Neuronal stem cell (in vitro differentiated cells): ENCODE measurements at regions not wholly inside any gene's neighbourhood (a gene's known extent, or its start where the extent isn't known, plus 50 kb on each side); places are given as distances from the start of the nearest gene placed in this dataset.
A peak's percentile ranks its signal among the peaks of the same experiment; 100 is the strongest.

Source experiments
- DNase-seq: peaks from one replicate; pipeline ENCODE4 v3.0.0-alpha.2; 2013; ENCODE audit warnings: low spot score
- H2AFZ ChIP-seq: one replicate; pipeline ENCODE4 v1.6.1; 2013; ENCODE audit warnings: mild to moderate bottlenecking, low read length, inconsistent platforms
- H2AK5ac ChIP-seq: 2 replicates; pipeline ENCODE4 v1.6.1; 2013; ENCODE audit warnings: low read depth, mild to moderate bottlenecking, inconsistent platforms, low read length, moderate library complexity, mixed read lengths
- H2BK120ac ChIP-seq: 2 replicates; pipeline ENCODE4 v1.6.1; 2013; ENCODE audit warnings: low read depth, mild to moderate bottlenecking, inconsistent platforms, low read length, moderate library complexity, mixed read lengths
- H2BK12ac ChIP-seq: one replicate; pipeline ENCODE4 v1.6.1; 2013; ENCODE audit warnings: low read length, inconsistent platforms
- H2BK15ac ChIP-seq: 2 replicates; pipeline ENCODE4 v1.6.1; 2013; ENCODE audit warnings: mild to moderate bottlenecking, low read length, inconsistent platforms, mixed read lengths
- H2BK5ac ChIP-seq: one replicate; pipeline ENCODE4 v1.6.1; 2013; ENCODE audit warnings: inconsistent platforms, mild to moderate bottlenecking, low read length, moderate library complexity
- H3K14ac ChIP-seq: one replicate; pipeline ENCODE4 v1.6.1; 2013; ENCODE audit warnings: low read length, inconsistent platforms
- H3K18ac ChIP-seq: 2 replicates; pipeline ENCODE4 v1.6.1; 2013; ENCODE audit warnings: low read length, inconsistent platforms
- H3K23ac ChIP-seq: 2 replicates; pipeline ENCODE4 v1.6.1; 2013; ENCODE audit warnings: low read depth, mild to moderate bottlenecking, mixed read lengths, low read length, inconsistent platforms; ENCODE audit not compliant: poor library complexity
- H3K27ac ChIP-seq: replicated peaks from 3 replicates; pipeline ENCODE4 v1.5.1; 2013; ENCODE audit warnings: low read length, inconsistent platforms
- H3K27me3 ChIP-seq, 3 experiments: 2 replicates each; pipeline ENCODE4 v1.6.1; 2013; ENCODE audit warnings: low read length in 3 of 3, mild to moderate bottlenecking in 2 of 3, inconsistent platforms in 1 of 3, low read depth in 1 of 3, mixed read lengths in 1 of 3, moderate library complexity in 1 of 3; ENCODE audit not compliant: control insufficient read depth in 3 of 3, insufficient read depth in 3 of 3
- H3K36me3 ChIP-seq, 2 donors: replicated peaks in 1 of 2; 2 replicates each; pipeline ENCODE4 v1.6.1; 2013; ENCODE audit warnings: low read length in 2 of 2; ENCODE audit not compliant: control insufficient read depth in 2 of 2, insufficient read depth in 2 of 2
- H3K4ac ChIP-seq: 2 replicates; pipeline ENCODE4 v1.6.1; 2013; ENCODE audit warnings: inconsistent platforms, mild to moderate bottlenecking, low read length, moderate library complexity
- H3K4me1 ChIP-seq, 2 donors: 1 replicate in 1 of 2; 2 replicates in 1 of 2; pipeline ENCODE4 v1.6.1; 2013; ENCODE audit warnings: low read length in 2 of 2, low read depth in 1 of 2; ENCODE audit not compliant: control insufficient read depth in 2 of 2, insufficient read depth in 1 of 2
- H3K4me2 ChIP-seq: one replicate; pipeline ENCODE4 v1.6.1; 2013; ENCODE audit warnings: mild to moderate bottlenecking, low read length, inconsistent platforms; ENCODE audit not compliant: insufficient read depth, poor library complexity, severe bottlenecking
- H3K4me3 ChIP-seq, 2 donors: 2 replicates each; pipeline ENCODE4 v1.5.1; 2013; ENCODE audit warnings: low read length in 2 of 2, mild to moderate bottlenecking in 2 of 2, inconsistent platforms in 1 of 2, moderate library complexity in 1 of 2
- H3K79me1 ChIP-seq: one replicate; pipeline ENCODE4 v1.6.1; 2013; ENCODE audit warnings: low read depth, mild to moderate bottlenecking, inconsistent platforms, low read length, moderate library complexity
- H3K9ac ChIP-seq: one replicate; pipeline ENCODE4 v1.6.1; 2013; ENCODE audit warnings: mild to moderate bottlenecking, low read depth, low read length, inconsistent platforms; ENCODE audit not compliant: poor library complexity
- H3K9me3 ChIP-seq, 2 donors: replicated peaks in 1 of 2; 2 replicates each; pipeline versions ENCODE3 to v1.6.1; 2013; ENCODE audit warnings: low read length in 2 of 2, mild to moderate bottlenecking in 2 of 2, inconsistent platforms in 1 of 2, low read depth in 1 of 2, mixed read lengths in 1 of 2, moderate library complexity in 1 of 2; ENCODE audit not compliant: control insufficient read depth in 2 of 2, insufficient read depth in 1 of 2
- H4K8ac ChIP-seq: one replicate; pipeline ENCODE4 v1.6.1; 2013; ENCODE audit warnings: low read depth, mild to moderate bottlenecking, inconsistent platforms, low read length, moderate library complexity
- H4K91ac ChIP-seq: one replicate; pipeline ENCODE4 v1.6.1; 2013; ENCODE audit warnings: low read length, low read depth, mild to moderate bottlenecking, inconsistent platforms; ENCODE audit not compliant: poor library complexity
- WGBS, 2 donors: extraction: QIAGEN DNeasy Blood & Tissue Kit; methylation state at CpG; one replicate each; pipeline ENCODE4 v1.1.7; 2013; ENCODE audit warnings: missing lambda C conversion rate in 2 of 2, mixed read lengths in 1 of 2; ENCODE audit not compliant: insufficient read length in 2 of 2, insufficient replicate concordance in 1 of 2; ENCODE audit errors: extremely low coverage in 2 of 2; 5-methylcytosine and 5-hydroxymethylcytosine counted together

DNA sequence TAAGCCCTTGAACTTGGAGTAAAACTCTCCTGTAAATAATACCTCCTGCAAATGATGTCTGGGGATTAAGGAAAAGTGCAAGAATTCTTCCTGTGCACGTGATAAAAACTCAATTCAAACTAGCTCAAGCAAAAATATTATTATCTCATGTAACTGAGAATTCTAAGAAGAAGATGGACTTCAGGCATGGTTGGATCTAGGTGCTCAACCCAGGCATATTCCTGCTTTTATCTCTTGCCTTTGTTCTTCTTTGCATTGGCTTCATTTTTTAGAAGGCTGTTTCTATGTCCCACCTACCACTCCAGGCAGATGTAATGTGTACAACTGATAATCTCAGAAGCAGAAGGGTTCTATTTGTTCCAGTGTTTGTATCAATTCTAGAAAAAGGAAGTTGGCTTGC, 95.8 kb downstream of the DACT2 start:
- Histone ChIP-seq H2BK5ac (no peak overlapping the region), H3K23ac (no peak overlapping the region)

DNA sequence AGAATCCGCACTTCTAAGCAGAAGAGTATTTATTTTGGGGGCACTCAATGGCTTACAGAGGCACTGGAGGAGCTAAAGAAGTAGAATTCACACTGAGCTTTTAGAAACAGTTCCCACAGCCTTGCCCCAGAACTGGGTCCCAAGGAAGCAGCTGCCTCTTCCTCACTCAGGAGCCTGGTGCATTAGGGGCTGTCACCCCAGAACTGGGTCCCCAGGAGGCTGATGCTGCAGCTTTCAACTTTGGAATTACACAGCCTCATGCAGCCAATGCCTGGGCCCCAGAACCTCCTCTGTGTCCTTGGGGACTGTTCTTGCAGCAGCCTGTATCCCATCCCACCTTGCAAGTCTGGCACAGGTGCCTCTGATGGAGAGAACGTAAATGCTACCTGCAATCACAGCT, 96.4 kb downstream of the DACT2 start:
- H3K4me1 ChIP-seq = peaks cover 16 to 25% of the 10 kb centered on the region in 2 donors
- H2AFZ ChIP-seq = no peak overlapping the region
- H3K4me2 ChIP-seq = no peak overlapping the region
- no peak overlapping the region for H3K4me3 ChIP-seq
- no peak overlapping the region for H4K8ac ChIP-seq
- no peaks in the 10 kb centered on the region for H3K79me1 ChIP-seq
- no peak overlapping the region for H2BK15ac ChIP-seq
- H3K9me3 ChIP-seq = no peaks in the 10 kb centered on the region
- no peak overlapping the region for H3K4ac ChIP-seq
- H3K36me3 ChIP-seq = no peaks in the 10 kb centered on the region
- H2BK5ac ChIP-seq = no peak overlapping the region
- H3K27ac ChIP-seq = no peak overlapping the region
- H4K91ac ChIP-seq = no peak overlapping the region
- H2BK12ac ChIP-seq = no peak overlapping the region
- no peak for DNase-seq
- no peak overlapping the region for H3K9ac ChIP-seq
- peaks cover 0 to 3% (median 0%) of the 10 kb centered on the region in 3 experiments for H3K27me3 ChIP-seq
- H3K23ac ChIP-seq = no peak overlapping the region
- no peak overlapping the region for H2AK5ac ChIP-seq
- H3K18ac ChIP-seq = no peak overlapping the region
- H2BK120ac ChIP-seq = no peak overlapping the region
- no peak overlapping the region for H3K14ac ChIP-seq
- WGBS, 2 donors = no CpG with 5 or more reads among the region's 2 CpGs

More for the DNA sequence above, 95.8 kb downstream of the DACT2 start:
- Histone ChIP-seq H2BK12ac (no peak overlapping the region), H3K9me3 (no peaks in the 10 kb centered on the region), H3K14ac (no peak overlapping the region), H3K4me2 (no peak overlapping the region), H2AK5ac (peak overlapping the region; percentile 41), H3K4me3 (no peak overlapping the region), H2AFZ (no peak overlapping the region), H3K27ac (no peak overlapping the region), H3K4me1 (peaks cover 15 to 25% of the 10 kb centered on the region in 2 donors), H4K91ac (no peak overlapping the region), H2BK15ac (peak overlapping the region; percentile 17), H3K9ac (no peak overlapping the region), H3K18ac (no peak overlapping the region), H3K79me1 (no peaks in the 10 kb centered on the region), H2BK120ac (no peak overlapping the region), H3K4ac (no peak overlapping the region), H3K36me3 (no peaks in the 10 kb centered on the region), H4K8ac (no peak overlapping the region), H3K27me3 (peaks cover 0 to 3% (median 0%) of the 10 kb centered on the region in 3 experiments)
- no CpG with 5 or more reads among the region's 1 CpG for WGBS, 2 donors
- no peak for DNase-seq

DNA sequence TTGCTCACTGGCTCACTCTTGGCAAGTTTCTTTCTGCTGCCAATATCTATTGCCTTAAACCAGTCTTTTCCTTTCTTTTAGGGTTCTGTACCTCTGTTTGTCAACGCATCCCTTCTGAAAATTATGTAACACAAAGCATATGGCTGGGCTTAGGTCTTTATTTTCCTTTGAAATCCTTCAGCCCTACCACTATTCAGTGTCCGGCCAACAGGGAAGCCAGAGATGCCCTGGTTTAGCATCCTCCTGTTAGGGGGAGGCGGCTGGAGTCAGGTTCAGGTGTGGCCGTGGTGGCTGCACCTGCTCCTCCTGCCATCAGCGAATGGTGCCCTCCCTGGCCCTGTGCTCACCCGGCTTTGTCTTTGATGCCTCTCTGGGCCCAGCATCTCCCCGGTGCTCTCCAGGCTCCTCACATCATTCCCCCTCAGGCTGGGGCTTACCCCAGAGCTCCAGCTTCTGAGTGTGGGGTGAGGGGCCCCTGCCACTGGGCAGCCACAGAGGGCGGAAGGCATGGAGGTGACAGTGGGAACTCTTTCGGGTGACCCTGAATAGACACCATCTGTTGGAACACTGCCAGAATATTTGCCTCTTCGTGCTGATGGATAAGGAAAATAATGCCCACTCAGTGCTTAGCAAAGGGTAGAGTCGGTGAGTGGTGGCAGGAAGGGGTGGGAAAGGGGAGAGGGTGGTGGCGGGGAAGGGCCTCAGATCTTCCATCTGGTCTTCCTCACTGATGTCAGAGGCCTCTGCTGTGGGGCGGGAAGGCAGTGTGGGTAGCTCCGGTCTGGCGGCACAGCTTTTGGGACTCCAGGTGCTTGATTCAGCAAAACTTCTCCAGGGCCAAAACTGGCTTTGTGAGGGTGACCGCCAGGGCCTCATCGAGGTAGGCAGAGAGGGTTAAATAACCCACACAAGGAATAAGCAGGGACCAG, 97.2 kb downstream of the DACT2 start:
- WGBS, 2 donors = no CpG with 5 or more reads among the region's 17 CpGs
- no peak overlapping the region for H2BK120ac ChIP-seq

DNA sequence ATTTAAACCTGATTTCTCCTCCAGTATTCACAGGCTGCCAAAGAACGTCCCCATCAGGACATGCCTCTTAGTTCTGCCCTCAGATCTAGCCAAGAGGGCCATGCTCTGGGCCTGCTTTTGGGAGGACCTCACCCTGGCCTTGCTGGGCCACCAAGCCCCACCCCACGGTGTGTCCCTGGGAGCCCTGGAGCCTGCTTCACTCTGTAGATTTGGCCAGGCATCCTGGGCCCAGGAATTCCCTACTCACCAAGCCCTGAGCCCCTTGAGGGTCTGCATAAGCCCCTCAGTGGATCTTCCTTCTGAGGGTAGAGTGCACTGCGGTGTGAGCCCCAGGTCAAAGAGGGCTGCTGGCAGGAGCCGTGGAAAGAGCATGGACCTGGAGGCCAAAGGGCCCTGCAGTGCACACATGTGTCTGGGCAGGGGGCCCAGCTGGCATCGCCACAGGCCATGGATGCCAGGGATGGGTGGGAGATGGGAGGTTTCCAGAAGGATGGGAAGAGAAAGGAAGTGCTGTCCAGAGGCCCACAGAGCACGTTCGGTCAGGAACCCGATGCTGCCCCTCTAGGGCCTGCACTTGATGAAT, 98.0 kb downstream of the DACT2 start:
- H4K8ac ChIP-seq = no peak overlapping the region
- H2AK5ac ChIP-seq = peak overlapping the region; percentile 84
- H4K91ac ChIP-seq = no peak overlapping the region
- H3K36me3 ChIP-seq = no peaks in the 10 kb centered on the region
- peaks cover 22 to 31% of the 10 kb centered on the region in 2 donors for H3K4me1 ChIP-seq
- H3K27ac ChIP-seq = no peak overlapping the region
- no peak overlapping the region for H2BK5ac ChIP-seq
- H2BK120ac ChIP-seq = no peak overlapping the region
- no peak overlapping the region for H3K4me3 ChIP-seq
- H3K9me3 ChIP-seq = no peaks in the 10 kb centered on the region
- H3K18ac ChIP-seq = peak overlapping the region; percentile 17
- no CpG with 5 or more reads among the region's 8 CpGs for WGBS, 2 donors
- H2BK15ac ChIP-seq = peak overlapping the region; percentile 57
- no peak overlapping the region for H2AFZ ChIP-seq
- peaks cover 0 to 3% (median 0%) of the 10 kb centered on the region in 3 experiments for H3K27me3 ChIP-seq
- no peak for DNase-seq
- H3K23ac ChIP-seq = no peak overlapping the region
- H2BK12ac ChIP-seq = peak overlapping the region; percentile 59
- no peak overlapping the region for H3K9ac ChIP-seq
- no peaks in the 10 kb centered on the region for H3K79me1 ChIP-seq
- H3K4me2 ChIP-seq = no peak overlapping the region
- H3K14ac ChIP-seq = no peak overlapping the region
- no peak overlapping the region for H3K4ac ChIP-seq

More for the DNA sequence above, 97.2 kb downstream of the DACT2 start:
- H2AFZ ChIP-seq = no peak overlapping the region
- peak overlapping the region; percentile 38 for H2AK5ac ChIP-seq
- H3K9ac ChIP-seq = no peak overlapping the region
- H3K79me1 ChIP-seq = no peaks in the 10 kb centered on the region
- H3K4me1 ChIP-seq = peaks cover 20 to 28% of the 10 kb centered on the region in 2 donors
- H2BK12ac ChIP-seq = no peak overlapping the region
- H3K27ac ChIP-seq = no peak overlapping the region
- no peak overlapping the region for H3K4me3 ChIP-seq
- no peak overlapping the region for H4K8ac ChIP-seq
- H2BK5ac ChIP-seq = no peak overlapping the region
- no peak overlapping the region for H4K91ac ChIP-seq
- H3K9me3 ChIP-seq = no peaks in the 10 kb centered on the region
- no peaks in the 10 kb centered on the region for H3K36me3 ChIP-seq
- peak overlapping the region; percentile 36 for H3K18ac ChIP-seq
- H3K4me2 ChIP-seq = no peak overlapping the region
- no peak overlapping the region for H2BK15ac ChIP-seq
- H3K23ac ChIP-seq = no peak overlapping the region
- peaks cover 0 to 3% (median 0%) of the 10 kb centered on the region in 3 experiments for H3K27me3 ChIP-seq
- no peak overlapping the region for H3K4ac ChIP-seq
- H3K14ac ChIP-seq = no peak overlapping the region
- DNase-seq = no peak
